HG03469 (cell line): ENCODE measurements at regions not wholly inside any gene's neighbourhood (a gene's known extent, or its start where the extent isn't known, plus 50 kb on each side); places are given as distances from the start of the nearest gene placed in this dataset.

Experiments
- ATAC-seq: cut with Tn5 transposase; IDR thresholded peaks from one replicate; pipeline ENCODE4 v1.9.1; 2021; ENCODE audit warnings: mild to moderate bottlenecking, moderate library complexity, moderate number of reproducible peaks; ENCODE audit not compliant: unreplicated experiment

GRCh38 chr6:16078064-16078463 lies 50.8 kb upstream of the MYLIP start:
- peak; percentile 60 for ATAC-seq

GRCh38 chr6:16069671-16070070 lies 59.2 kb upstream of the MYLIP start:
- no peak for ATAC-seq

GRCh38 chr6:16069222-16069621 lies 59.7 kb upstream of the MYLIP start:
- ATAC-seq, result no peak

GRCh38 chr6:16067568-16067967 lies 61.3 kb upstream of the MYLIP start:
- ATAC-seq, result no peak

- ATAC-seq, result no peak
These were observed 64.2 kb upstream of the MYLIP start for GRCh38 chr6:16064671-16065072.

GRCh38 chr6:16063580-16063979 lies 65.3 kb upstream of the MYLIP start:
- no peak for ATAC-seq

GRCh38 chr6:16061818-16062217 lies 67.1 kb upstream of the MYLIP start:
- ATAC-seq, result no peak

- ATAC-seq, result no peak
These were observed 68.8 kb upstream of the MYLIP start for GRCh38 chr6:16060039-16060438.

GRCh38 chr6:16059496-16059895 lies 69.4 kb upstream of the MYLIP start:
- ATAC-seq, result no peak

GRCh38 chr6:16058929-16059345 lies 69.9 kb upstream of the MYLIP start:
- ATAC-seq, result no peak

GRCh38 chr6:16058201-16058928 lies 70.5 kb upstream of the MYLIP start:
- ATAC-seq, result no peak

GRCh38 chr6:16057446-16057845 lies 71.4 kb upstream of the MYLIP start:
- ATAC-seq, result no peak

GRCh38 chr6:16056263-16056870 lies 72.5 kb upstream of the MYLIP start:
- no peak for ATAC-seq

- ATAC-seq, result no peak
These were observed 73.0 kb upstream of the MYLIP start for GRCh38 chr6:16055852-16056251.

- no peak for ATAC-seq
These were observed 79.7 kb upstream of the MYLIP start for GRCh38 chr6:16049168-16049567.

GRCh38 chr6:16048221-16048620 lies 80.7 kb upstream of the MYLIP start:
- no peak for ATAC-seq

GRCh38 chr6:16047435-16047990 lies 81.4 kb upstream of the MYLIP start:
- ATAC-seq, result no peak

GRCh38 chr6:16045238-16045637 lies 83.6 kb upstream of the MYLIP start:
- no peak for ATAC-seq

- no peak for ATAC-seq
These were observed 84.7 kb upstream of the MYLIP start for GRCh38 chr6:16044211-16044643.

- peak; percentile 55 for ATAC-seq
These were observed 85.4 kb upstream of the MYLIP start for GRCh38 chr6:16043171-16044135.

- ATAC-seq, result no peak
These were observed 86.1 kb upstream of the MYLIP start for GRCh38 chr6:16042751-16043150.
